22Rv1 (cell line): ENCODE measurements at regions not wholly inside any gene's neighbourhood (a gene's known extent, or its start where the extent isn't known, plus 50 kb on each side); places are given as distances from the start of the nearest gene placed in this dataset.

Source experiments
- CTCF ChIP-seq: fragments of 450-650 bp; IDR thresholded peaks from 2 replicates; pipeline ENCODE4 v1.5.1; 2017; ENCODE audit warnings: mild to moderate bottlenecking
- ZFX ChIP-seq: fragments of 450-650 bp; IDR thresholded peaks from 2 replicates; pipeline ENCODE4 v1.6.1; 2017; ENCODE audit warnings: antibody characterized with exemption, borderline replicate concordance

GRCh38 chr19:5210556-5210955, 130.1 kb downstream of the PTPRS start:
- TF ChIP-seq CTCF (no peak), ZFX (no peak)
